Testis (tissue), 2 donors: ENCODE measurements at regions not wholly inside any gene's neighbourhood (a gene's known extent, or its start where the extent isn't known, plus 50 kb on each side); places are given as distances from the start of the nearest gene placed in this dataset.
"Not testable (repeated sequence)": the region's sequence is repeated elsewhere in the genome, so short reads cannot be mapped to it uniquely, and the experiment has no call there.

Source experiments
- DNase-seq: peaks from one replicate; pipeline ENCODE4 v3.0.0-alpha.2; 2019
- H3K27ac ChIP-seq, 2 donors: fragments of 200-600 bp; sonication (generic); one replicate each; pipeline ENCODE4 v1.5.1; 2019
- H3K27me3 ChIP-seq: fragments of 200-600 bp; sonication (generic); one replicate; pipeline ENCODE4 v1.5.1; 2019
- H3K36me3 ChIP-seq: fragments of 200-600 bp; sonication (generic); one replicate; pipeline ENCODE4 v1.5.1; 2017; ENCODE audit warnings: low read depth; ENCODE audit errors: missing control alignments
- H3K4me1 ChIP-seq: fragments of 200-600 bp; sonication (generic); one replicate; pipeline ENCODE4 v1.5.1; 2019
- H3K4me3 ChIP-seq, 2 donors: fragments of 200-600 bp; sonication (generic); one replicate each; pipeline ENCODE4 v1.5.1; 2017 to 2019
- H3K9me3 ChIP-seq: fragments of 200-600 bp; sonication (generic); one replicate; pipeline ENCODE4 v1.5.1; 2017
- CTCF ChIP-seq, 3 experiments: fragments of 450-650 bp in 2 of 3; fragments of 200-600 bp in 1 of 3; sonication (generic) in 1 of 3; IDR thresholded peaks; one replicate each; pipeline ENCODE4 v1.5.1; 2016 to 2019; ENCODE audit warnings: antibody characterized with exemption in 3 of 3, mild to moderate bottlenecking in 2 of 3, moderate library complexity in 1 of 3
- POLR2A ChIP-seq: fragments of 450-650 bp; IDR thresholded peaks from one replicate; pipeline ENCODE4 v1.6.1; 2017; ENCODE audit warnings: antibody characterized with exemption, mild to moderate bottlenecking, moderate library complexity
- WGBS, 2 donors: methylation state at CpG; one replicate each; pipeline ENCODE4 v1.1.5; 2018; 5-methylcytosine and 5-hydroxymethylcytosine counted together
- intact Hi-C: fragments of 100-400 bp; cut with DNase I; formaldehyde crosslinking; loops from one replicate; pipeline ENCODE4 v1.15.1; 2023; ENCODE audit warnings: low total_unique reads

- WGBS, 2 donors, result 81 to 85% methylated on average over 6 of the region's 6 CpGs
These were observed 67.3 kb upstream of the DHRSX start for GRCh38 chrX:2568125-2568524.

GRCh38 chrX:2566055-2566454, 65.3 kb upstream of the DHRSX start:
- Histone ChIP-seq H3K9me3 (no peaks in the 10 kb centered on the region), H3K36me3 (no peaks in the 10 kb centered on the region), H3K27me3 (no peaks in the 10 kb centered on the region), H3K4me1 (no peaks in the 10 kb centered on the region), H3K4me3 (no peak overlapping the region), H3K27ac (no peak overlapping the region)
- intact Hi-C loops, result no loop called here
- DNase-seq, result no peak
- TF ChIP-seq POLR2A, result no peak
- no peak for TF ChIP-seq CTCF (IDR thresholded peaks at IDR 0.05)
- 70 to 76% methylated on average over 8 of the region's 8 CpGs for WGBS, 2 donors

More at GRCh38 chrX:2568125-2568524, 67.3 kb upstream of the DHRSX start:
- Histone ChIP-seq H3K27me3 (no peaks in the 10 kb centered on the region), H3K4me3 (no peak overlapping the region), H3K27ac (no peak overlapping the region), H3K4me1 (no peaks in the 10 kb centered on the region), H3K9me3 (no peaks in the 10 kb centered on the region), H3K36me3 (no peaks in the 10 kb centered on the region)
- DNase-seq, result no peak
- TF ChIP-seq CTCF (IDR thresholded peaks at IDR 0.05) (no peak), POLR2A (no peak)
- intact Hi-C loops, result no loop called here

GRCh38 chrX:2561456-2561855, 60.7 kb upstream of the DHRSX start:
- Histone ChIP-seq H3K27ac (no peak overlapping the region), H3K36me3 (no peaks in the 10 kb centered on the region), H3K27me3 (no peaks in the 10 kb centered on the region), H3K4me3 (no peak overlapping the region), H3K4me1 (no peaks in the 10 kb centered on the region), H3K9me3 (no peaks in the 10 kb centered on the region)
- 88 to 91% methylated on average over 7 of the region's 7 CpGs for WGBS, 2 donors
- intact Hi-C loops, result no loop called here
- DNase-seq, result no peak
- TF ChIP-seq POLR2A (no peak), CTCF (IDR thresholded peaks at IDR 0.05) (no peak)

GRCh38 chrX:2559124-2559523, 58.3 kb upstream of the DHRSX start:
- WGBS, 2 donors, result 56 to 61% methylated on average over 3 of the region's 3 CpGs
- Histone ChIP-seq H3K27ac (no peak overlapping the region), H3K4me3 (no peak overlapping the region), H3K4me1 (no peaks in the 10 kb centered on the region), H3K36me3 (no peaks in the 10 kb centered on the region), H3K27me3 (no peaks in the 10 kb centered on the region), H3K9me3 (no peaks in the 10 kb centered on the region)
- DNase-seq, result no peak
- TF ChIP-seq CTCF (IDR thresholded peaks at IDR 0.05), result no peak
- no peak for TF ChIP-seq POLR2A
- intact Hi-C loops, result no loop called here

- Histone ChIP-seq H3K4me3 (no peak overlapping the region), H3K36me3 (no peaks in the 10 kb centered on the region), H3K4me1 (no peaks in the 10 kb centered on the region), H3K27me3 (no peaks in the 10 kb centered on the region), H3K9me3 (no peaks in the 10 kb centered on the region), H3K27ac (no peak overlapping the region)
- no peak for DNase-seq
- no peak for TF ChIP-seq POLR2A
- no peak for TF ChIP-seq CTCF (IDR thresholded peaks at IDR 0.05)
- intact Hi-C loops, result no loop called here
- WGBS, 2 donors, result 81 to 94% methylated on average over 1 of the region's 1 CpG
These were observed 54.1 kb upstream of the DHRSX start for GRCh38 chrX:2554891-2555290.

- DNase-seq, H3K4me1 ChIP-seq, H3K27ac ChIP-seq, H3K36me3 ChIP-seq, intact Hi-C loops, H3K27me3 ChIP-seq, H3K9me3 ChIP-seq, H3K4me3 ChIP-seq: not testable (repeated sequence)
- WGBS, 2 donors, result 78 to 81% methylated on average over 6 of the region's 6 CpGs
These were observed 53.3 kb upstream of the DHRSX start for GRCh38 chrX:2554066-2554465.
